ENCODE measurements at regions not wholly inside any gene's neighbourhood (a gene's known extent, or its start where the extent isn't known, plus 50 kb on each side); places are given as distances from the start of the nearest gene placed in this dataset.

- no peaks in the 10 kb centered on the region for H3K36me3 Mint-ChIP-seq
- Histone ChIP-seq H3K4me3 (ENCODE audit: low read length) (no peak overlapping the region), H3K9me3 (ENCODE audit: control insufficient read depth, insufficient read depth, low read length) (no peaks in the 10 kb centered on the region), H3K27ac (ENCODE audit: low read length) (no peak overlapping the region), H3K4me1 (ENCODE audit: control insufficient read depth, insufficient read depth, low read length) (no peaks in the 10 kb centered on the region), H3K36me3 (ENCODE audit: control insufficient read depth, insufficient read depth, low read length) (no peaks in the 10 kb centered on the region), H3K27me3 (ENCODE audit: control insufficient read depth, insufficient read depth, low read length) (no peaks in the 10 kb centered on the region)
- no peak for TF ChIP-seq CTCF (IDR thresholded peaks at IDR 0.05)
- no peak for DNase-seq
- WGBS (ENCODE audit: insufficient coverage) = 21% methylated on average over 2 of the region's 2 CpGs
- H3K4me3 Mint-ChIP-seq = no peak overlapping the region
- H3K27me3 Mint-ChIP-seq (ENCODE audit: low read depth in 2 of 2) = peaks cover 3 to 20% of the 10 kb centered on the region in 2 donors
- no peaks in the 10 kb centered on the region for H3K4me1 Mint-ChIP-seq
- intact Hi-C loops (cut with micrococcal nuclease) = no loop called here
- no peak overlapping the region for H3K27ac Mint-ChIP-seq
- no peaks in the 10 kb centered on the region for H3K9me3 Mint-ChIP-seq
- no peak for ATAC-seq
These were observed 385.7 kb downstream of the HRH4 start for GRCh38 chr18:24846138-24846537.

- intact Hi-C loops (cut with micrococcal nuclease) = no loop called here
- Histone ChIP-seq H3K4me1 (ENCODE audit: control insufficient read depth, insufficient read depth, low read length) (no peaks in the 10 kb centered on the region), H3K27me3 (ENCODE audit: control insufficient read depth, insufficient read depth, low read length) (no peaks in the 10 kb centered on the region), H3K27ac (ENCODE audit: low read length) (no peak overlapping the region), H3K9me3 (ENCODE audit: control insufficient read depth, insufficient read depth, low read length) (no peaks in the 10 kb centered on the region), H3K4me3 (ENCODE audit: low read length) (no peak overlapping the region), H3K36me3 (ENCODE audit: control insufficient read depth, insufficient read depth, low read length) (no peaks in the 10 kb centered on the region)
- TF ChIP-seq CTCF (IDR thresholded peaks at IDR 0.05) = no peak
- H3K9me3 Mint-ChIP-seq = peaks cover 0 to under 1% of the 10 kb centered on the region in 2 donors
- DNase-seq (no peak), ATAC-seq (no peak)
- no peak overlapping the region for H3K4me3 Mint-ChIP-seq
- WGBS (ENCODE audit: insufficient coverage) = 82% methylated on average over 7 of the region's 7 CpGs
- no peak overlapping the region for H3K27ac Mint-ChIP-seq
- H3K27me3 Mint-ChIP-seq (ENCODE audit: low read depth in 2 of 2) = peaks cover 8 to 9% of the 10 kb centered on the region in 2 donors
- no peaks in the 10 kb centered on the region for H3K4me1 Mint-ChIP-seq
- no peaks in the 10 kb centered on the region for H3K36me3 Mint-ChIP-seq
These were observed 390.1 kb downstream of the HRH4 start for GRCh38 chr18:24850532-24850931.

- Histone ChIP-seq H3K27me3 (ENCODE audit: control insufficient read depth, insufficient read depth, low read length) (no peaks in the 10 kb centered on the region), H3K27ac (ENCODE audit: low read length) (no peak overlapping the region), H3K4me3 (ENCODE audit: low read length) (no peak overlapping the region), H3K9me3 (ENCODE audit: control insufficient read depth, insufficient read depth, low read length) (no peaks in the 10 kb centered on the region), H3K36me3 (ENCODE audit: control insufficient read depth, insufficient read depth, low read length) (no peaks in the 10 kb centered on the region), H3K4me1 (ENCODE audit: control insufficient read depth, insufficient read depth, low read length) (no peaks in the 10 kb centered on the region)
- intact Hi-C loops (cut with micrococcal nuclease) = no loop called here
- Mint-ChIP-seq H3K27ac (no peak overlapping the region), H3K27me3 (ENCODE audit: low read depth in 2 of 2) (peaks cover 17 to 19% of the 10 kb centered on the region in 2 donors), H3K9me3 (peaks cover 0 to 2% of the 10 kb centered on the region in 2 donors), H3K36me3 (no peaks in the 10 kb centered on the region), H3K4me3 (no peak overlapping the region), H3K4me1 (no peaks in the 10 kb centered on the region)
- no peak for TF ChIP-seq CTCF (IDR thresholded peaks at IDR 0.05)
- no peak for DNase-seq
- 98% methylated on average over 2 of the region's 4 CpGs for WGBS (ENCODE audit: insufficient coverage)
- ATAC-seq = no peak
These were observed 392.6 kb downstream of the HRH4 start for GRCh38 chr18:24853076-24853475.

- no peaks in the 10 kb centered on the region for H3K36me3 ChIP-seq (ENCODE audit: control insufficient read depth, insufficient read depth, low read length)
- intact Hi-C loops (cut with micrococcal nuclease) = no loop called here
- 79% methylated on average over 9 of the region's 10 CpGs for WGBS (ENCODE audit: insufficient coverage)
- ATAC-seq = no peak
- H3K27me3 ChIP-seq (ENCODE audit: control insufficient read depth, insufficient read depth, low read length) = no peaks in the 10 kb centered on the region
- H3K4me3 ChIP-seq (ENCODE audit: low read length) = no peak overlapping the region
- no peak for TF ChIP-seq CTCF (IDR thresholded peaks at IDR 0.05)
- Mint-ChIP-seq H3K27ac (no peak overlapping the region), H3K4me1 (no peaks in the 10 kb centered on the region), H3K27me3 (ENCODE audit: low read depth in 2 of 2) (peaks cover 8 to 12% of the 10 kb centered on the region in 2 donors), H3K36me3 (no peaks in the 10 kb centered on the region), H3K9me3 (no peaks in the 10 kb centered on the region), H3K4me3 (no peak overlapping the region)
- no peak overlapping the region for H3K27ac ChIP-seq (ENCODE audit: low read length)
- no peaks in the 10 kb centered on the region for H3K9me3 ChIP-seq (ENCODE audit: control insufficient read depth, insufficient read depth, low read length)
- no peaks in the 10 kb centered on the region for H3K4me1 ChIP-seq (ENCODE audit: control insufficient read depth, insufficient read depth, low read length)
- DNase-seq = no peak
These were observed 400.7 kb downstream of the HRH4 start for GRCh38 chr18:24860978-24861680.
